SKM-1 treated with dmso at 0.1 percent for 144 hours (cell line): ENCODE measurements at regions not wholly inside any gene's neighbourhood (a gene's known extent, or its start where the extent isn't known, plus 50 kb on each side); places are given as distances from the start of the nearest gene placed in this dataset.
"Not testable (repeated sequence)": the region's sequence is repeated elsewhere in the genome, so short reads cannot be mapped to it uniquely, and the experiment has no call there.

Experiments
- DNase-seq: peaks from one replicate; lab custom pipeline; 2025; ENCODE audit not compliant: unreplicated experiment; lab: John Stamatoyannopoulos, UW

GRCh38 chr1:239976130-239976968, 115.3 kb upstream of the FMN2 start:
- DNase-seq = peak; percentile 38

GRCh38 chr1:239977416-239977815, 114.3 kb upstream of the FMN2 start:
- no peak for DNase-seq

GRCh38 chr1:239979456-239979855, 112.2 kb upstream of the FMN2 start:
- DNase-seq = no peak

- DNase-seq = no peak
Measured at GRCh38 chr1:239982762-239983161, 108.9 kb upstream of the FMN2 start.

- DNase-seq = no peak
Measured at GRCh38 chr1:239985044-239985443, 106.6 kb upstream of the FMN2 start.

GRCh38 chr1:239987103-239987745, 104.5 kb upstream of the FMN2 start:
- DNase-seq = peak; percentile 64

- DNase-seq = no peak
Measured at GRCh38 chr1:239989990-239990389, 101.7 kb upstream of the FMN2 start.

- not testable (repeated sequence) for DNase-seq
Measured at GRCh38 chr1:239992566-239992965, 99.1 kb upstream of the FMN2 start.

- no peak for DNase-seq
Measured at GRCh38 chr1:239993366-239993765, 98.3 kb upstream of the FMN2 start.

- DNase-seq = no peak
Measured at GRCh38 chr1:239995281-239995680, 96.4 kb upstream of the FMN2 start.

GRCh38 chr1:239997160-239997514, 94.5 kb upstream of the FMN2 start:
- DNase-seq = no peak

GRCh38 chr1:239997515-239998311, 94.0 kb upstream of the FMN2 start:
- DNase-seq = peak; percentile 63

- DNase-seq = no peak
Measured at GRCh38 chr1:239998312-239998649, 93.4 kb upstream of the FMN2 start.

- no peak for DNase-seq
Measured at GRCh38 chr1:239999170-239999569, 92.5 kb upstream of the FMN2 start.

- no peak for DNase-seq
Measured at GRCh38 chr1:240000634-240001033, 91.0 kb upstream of the FMN2 start.

- no peak for DNase-seq
Measured at GRCh38 chr1:240001177-240001740, 90.4 kb upstream of the FMN2 start.

GRCh38 chr1:240004086-240004749, 87.5 kb upstream of the FMN2 start:
- DNase-seq = no peak

GRCh38 chr1:240005997-240006650, 85.6 kb upstream of the FMN2 start:
- DNase-seq = no peak

- no peak for DNase-seq
Measured at GRCh38 chr1:240008298-240008697, 83.4 kb upstream of the FMN2 start.

GRCh38 chr1:240014051-240014450, 77.6 kb upstream of the FMN2 start:
- no peak for DNase-seq

GRCh38 chr1:240018617-240019016, 73.1 kb upstream of the FMN2 start:
- DNase-seq = no peak
